Glutamatergic neuron (in vitro differentiated cells): ENCODE measurements at regions not wholly inside any gene's neighbourhood (a gene's known extent, or its start where the extent isn't known, plus 50 kb on each side); places are given as distances from the start of the nearest gene placed in this dataset.

ENCODE experiments used
- DNase-seq: peaks from one replicate; pipeline ENCODE4 v3.0.0; 2022
- H3K27ac Mint-ChIP-seq: one replicate; pipeline ENCODE4 v1.8.0; 2020; ENCODE audit warnings: mild to moderate bottlenecking, mixed read lengths, inconsistent platforms; ENCODE audit not compliant: unreplicated experiment
- H3K27me3 Mint-ChIP-seq: one replicate; pipeline ENCODE4 v1.8.0; 2020; ENCODE audit warnings: mild to moderate bottlenecking, moderate library complexity, mixed read lengths, inconsistent platforms; ENCODE audit not compliant: unreplicated experiment
- H3K36me3 Mint-ChIP-seq: one replicate; pipeline ENCODE4 v1.8.0; 2020; ENCODE audit warnings: mild to moderate bottlenecking, mixed read lengths, inconsistent platforms; ENCODE audit not compliant: unreplicated experiment
- H3K4me1 Mint-ChIP-seq: one replicate; pipeline ENCODE4 v1.8.0; 2020; ENCODE audit warnings: mild to moderate bottlenecking, low read depth, mixed read lengths, inconsistent platforms; ENCODE audit not compliant: unreplicated experiment
- H3K4me3 Mint-ChIP-seq: one replicate; pipeline ENCODE4 v1.8.0; 2020; ENCODE audit warnings: mild to moderate bottlenecking, mixed read lengths, inconsistent platforms; ENCODE audit not compliant: unreplicated experiment
- H3K9me3 Mint-ChIP-seq: one replicate; pipeline ENCODE4 v1.8.0; 2020; ENCODE audit warnings: mild to moderate bottlenecking, moderate library complexity, mixed read lengths, inconsistent platforms; ENCODE audit not compliant: unreplicated experiment
- CTCF ChIP-seq: fragments of 200-600 bp; sonication (generic); IDR thresholded peaks from one replicate; pipeline ENCODE4 v1.5.0; 2021; ENCODE audit not compliant: partially characterized antibody, unreplicated experiment

- Mint-ChIP-seq H3K4me1 (peaks cover 24% of the 10 kb centered on the region), H3K4me3 (no peak overlapping the region), H3K9me3 (peaks cover 10% of the 10 kb centered on the region), H3K27me3 (peaks cover 42% of the 10 kb centered on the region), H3K27ac (no peak overlapping the region), H3K36me3 (peaks cover 19% of the 10 kb centered on the region)
- TF ChIP-seq CTCF, result no peak
- DNase-seq, result no peak
Observed at GRCh38 chr5:73304381-73304780, 131.4 kb downstream of the TMEM174 start.

- TF ChIP-seq CTCF, result peak; percentile 48
- Mint-ChIP-seq H3K4me1 (peaks cover 25% of the 10 kb centered on the region), H3K4me3 (peak overlapping the region; percentile 81), H3K9me3 (peaks cover 14% of the 10 kb centered on the region), H3K27me3 (peaks cover 40% of the 10 kb centered on the region), H3K36me3 (peaks cover 19% of the 10 kb centered on the region), H3K27ac (no peak overlapping the region)
- peak; percentile 64 for DNase-seq
Observed at GRCh38 chr5:73303148-73304079, 130.4 kb downstream of the TMEM174 start.

GRCh38 chr5:73302797-73303147 lies 129.8 kb downstream of the TMEM174 start:
- Mint-ChIP-seq H3K4me3 (peak overlapping the region; percentile 81), H3K4me1 (peaks cover 22% of the 10 kb centered on the region), H3K9me3 (peaks cover 14% of the 10 kb centered on the region), H3K27me3 (peaks cover 40% of the 10 kb centered on the region), H3K27ac (no peak overlapping the region), H3K36me3 (peaks cover 19% of the 10 kb centered on the region)
- no peak for DNase-seq
- TF ChIP-seq CTCF, result no peak

- Mint-ChIP-seq H3K4me3 (no peak overlapping the region), H3K9me3 (peaks cover 10% of the 10 kb centered on the region), H3K27ac (no peak overlapping the region), H3K4me1 (peaks cover 18% of the 10 kb centered on the region), H3K27me3 (peaks cover 44% of the 10 kb centered on the region), H3K36me3 (peaks cover 22% of the 10 kb centered on the region)
- no peak for TF ChIP-seq CTCF
- DNase-seq, result no peak
Observed at GRCh38 chr5:73301208-73301901, 128.4 kb downstream of the TMEM174 start.
